ENCODE measurements at regions not wholly inside any gene's neighbourhood (a gene's known extent, or its start where the extent isn't known, plus 50 kb on each side); places are given as distances from the start of the nearest gene placed in this dataset.
A peak's percentile ranks its signal among the peaks of the same experiment; 100 is the strongest.

DNA sequence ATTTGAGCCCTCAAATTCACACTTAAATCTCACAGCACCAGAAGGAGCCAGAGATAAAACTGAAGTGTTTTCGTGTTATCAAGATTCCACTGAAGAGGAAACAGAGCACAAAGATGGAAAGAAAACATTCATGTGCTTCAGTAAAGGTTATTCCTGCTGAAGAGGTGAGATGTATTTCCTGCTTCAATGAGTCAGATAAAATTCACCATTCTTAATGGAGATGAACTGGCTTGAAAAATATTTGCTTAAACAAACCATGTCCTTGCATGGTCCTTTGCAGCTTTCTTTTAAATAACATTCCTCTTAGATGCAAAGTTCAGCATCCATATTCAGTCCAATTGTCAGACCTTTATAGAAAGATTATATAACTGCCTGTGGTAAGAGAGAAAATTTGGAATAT is 294.2 kb downstream of the IPMK start:
- TF ChIP-seq, protein P1, sequence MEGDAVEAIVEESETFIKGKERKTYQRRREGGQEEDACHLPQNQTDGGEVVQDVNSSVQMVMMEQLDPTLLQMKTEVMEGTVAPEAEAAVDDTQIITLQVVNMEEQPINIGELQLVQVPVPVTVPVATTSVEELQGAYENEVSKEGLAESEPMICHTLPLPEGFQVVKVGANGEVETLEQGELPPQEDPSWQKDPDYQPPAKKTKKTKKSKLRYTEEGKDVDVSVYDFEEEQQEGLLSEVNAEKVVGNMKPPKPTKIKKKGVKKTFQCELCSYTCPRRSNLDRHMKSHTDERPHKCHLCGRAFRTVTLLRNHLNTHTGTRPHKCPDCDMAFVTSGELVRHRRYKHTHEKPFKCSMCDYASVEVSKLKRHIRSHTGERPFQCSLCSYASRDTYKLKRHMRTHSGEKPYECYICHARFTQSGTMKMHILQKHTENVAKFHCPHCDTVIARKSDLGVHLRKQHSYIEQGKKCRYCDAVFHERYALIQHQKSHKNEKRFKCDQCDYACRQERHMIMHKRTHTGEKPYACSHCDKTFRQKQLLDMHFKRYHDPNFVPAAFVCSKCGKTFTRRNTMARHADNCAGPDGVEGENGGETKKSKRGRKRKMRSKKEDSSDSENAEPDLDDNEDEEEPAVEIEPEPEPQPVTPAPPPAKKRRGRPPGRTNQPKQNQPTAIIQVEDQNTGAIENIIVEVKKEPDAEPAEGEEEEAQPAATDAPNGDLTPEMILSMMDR (IDR thresholded peaks at IDR 0.05; ENCODE audit: low read length, missing control alignments): no peak
- H3K4me3 ChIP-seq (replicated peaks; ENCODE audit: low read depth, low read length): no peak overlapping the region
- DNase-seq (ENCODE audit: low read depth): no peak

DNA sequence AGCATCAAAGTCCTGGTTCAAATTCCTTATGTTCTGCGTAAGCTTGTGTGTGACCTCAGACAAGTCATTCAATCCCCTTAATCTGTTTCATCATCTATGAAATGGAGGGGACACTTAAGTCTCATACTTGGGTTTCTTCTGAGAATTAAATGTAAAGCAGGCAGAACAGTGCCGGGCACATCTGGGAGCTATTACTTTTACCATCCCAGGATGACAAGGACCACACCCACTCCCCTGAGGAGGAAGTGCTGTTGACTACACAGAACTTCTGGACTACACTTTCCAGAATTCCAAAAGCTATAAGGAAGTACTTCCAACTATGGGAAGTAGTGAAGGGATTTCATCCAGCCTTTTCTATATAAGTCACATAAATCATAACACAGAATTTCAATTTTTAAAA is 294.9 kb downstream of the IPMK start:
- TF ChIP-seq, protein P1 (IDR thresholded peaks at IDR 0.05; ENCODE audit: low read length, missing control alignments): no peak
- DNase-seq (ENCODE audit: low read depth): no peak
- no peak overlapping the region for H3K4me3 ChIP-seq (replicated peaks; ENCODE audit: low read depth, low read length)

DNA sequence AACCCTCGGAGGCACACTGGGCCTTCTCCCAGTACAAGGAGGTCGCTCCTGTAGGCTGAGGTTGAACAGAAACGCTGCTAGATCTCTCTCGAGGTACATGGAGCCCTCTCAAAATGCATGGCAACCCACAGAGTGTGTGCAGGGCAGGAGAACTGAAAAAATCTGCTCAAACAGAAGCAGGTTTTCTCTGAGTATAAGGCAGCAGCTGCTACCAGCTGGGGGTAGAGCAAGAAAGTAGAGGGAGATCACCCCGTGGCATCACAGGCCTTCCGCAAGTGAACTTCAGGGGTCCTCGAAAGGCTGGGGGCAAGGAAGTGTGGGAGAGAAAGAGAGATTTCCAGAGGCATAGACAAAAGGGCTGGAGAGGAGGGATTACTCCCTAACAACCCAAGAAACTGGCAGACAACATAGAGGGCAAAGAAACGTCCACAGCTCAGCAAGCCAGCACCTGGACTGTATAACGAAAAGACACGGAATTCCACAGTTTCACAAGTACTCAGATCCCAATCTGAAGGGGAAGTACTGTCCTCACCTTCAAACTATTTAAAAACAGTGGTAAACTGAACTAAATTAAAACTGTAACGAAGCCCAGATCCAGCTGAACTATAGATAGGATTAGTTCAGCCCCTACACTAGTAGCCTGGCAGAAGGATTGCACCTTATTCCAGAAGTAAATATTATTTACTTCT is 299.2 kb downstream of the IPMK start:
- TF ChIP-seq, protein P1 (IDR thresholded peaks at IDR 0.05; ENCODE audit: low read length, missing control alignments): no peak
- DNase-seq (ENCODE audit: low read depth): no peak
- H3K4me3 ChIP-seq (replicated peaks; ENCODE audit: low read depth, low read length): no peak overlapping the region

DNA sequence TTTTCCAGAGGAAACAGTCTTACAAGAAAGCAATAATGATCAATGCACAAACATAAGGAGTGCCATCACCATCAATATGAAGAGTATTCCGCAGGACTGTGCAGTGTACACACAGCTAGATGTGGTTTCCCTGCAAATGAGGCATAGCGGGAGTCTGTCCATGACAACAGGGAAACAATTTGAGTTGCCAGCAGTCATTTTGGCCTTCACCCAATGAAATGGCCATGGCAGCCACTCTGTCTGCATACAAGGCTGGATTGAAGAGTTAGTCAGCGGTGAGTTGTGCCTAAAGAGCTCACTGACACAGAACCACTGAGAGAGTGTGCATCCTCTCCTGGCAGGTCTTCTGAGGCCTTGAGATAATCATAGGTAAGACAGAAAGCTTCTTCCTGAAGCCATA is 303.3 kb downstream of the IPMK start:
- TF ChIP-seq, protein P1 (IDR thresholded peaks at IDR 0.05; ENCODE audit: low read length, missing control alignments): no peak
- DNase-seq (ENCODE audit: low read depth): peak; percentile 42
- no peak overlapping the region for H3K4me3 ChIP-seq (replicated peaks; ENCODE audit: low read depth, low read length)

DNA sequence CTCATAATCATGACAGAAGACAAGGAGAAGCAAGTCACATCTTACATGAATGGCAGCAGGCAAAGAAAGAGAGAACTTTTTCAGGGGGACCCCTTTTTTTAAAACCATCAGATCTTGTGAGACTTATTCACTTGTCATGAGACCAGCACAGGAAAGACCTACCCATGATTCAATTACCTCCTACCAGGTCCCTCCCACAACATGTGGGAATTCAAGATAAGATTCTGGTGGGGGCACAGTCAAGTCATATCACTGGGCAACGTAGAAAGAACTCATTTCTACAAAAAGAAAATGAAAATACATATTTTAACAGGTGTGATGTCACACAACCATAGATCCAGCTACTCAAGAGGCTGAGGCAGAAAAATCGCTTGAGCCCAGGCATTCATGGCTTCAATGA is 304.1 kb downstream of the IPMK start:
- TF ChIP-seq, protein P1 (IDR thresholded peaks at IDR 0.05; ENCODE audit: low read length, missing control alignments): no peak
- H3K4me3 ChIP-seq (replicated peaks; ENCODE audit: low read depth, low read length): no peak overlapping the region
- no peak for DNase-seq (ENCODE audit: low read depth)

DNA sequence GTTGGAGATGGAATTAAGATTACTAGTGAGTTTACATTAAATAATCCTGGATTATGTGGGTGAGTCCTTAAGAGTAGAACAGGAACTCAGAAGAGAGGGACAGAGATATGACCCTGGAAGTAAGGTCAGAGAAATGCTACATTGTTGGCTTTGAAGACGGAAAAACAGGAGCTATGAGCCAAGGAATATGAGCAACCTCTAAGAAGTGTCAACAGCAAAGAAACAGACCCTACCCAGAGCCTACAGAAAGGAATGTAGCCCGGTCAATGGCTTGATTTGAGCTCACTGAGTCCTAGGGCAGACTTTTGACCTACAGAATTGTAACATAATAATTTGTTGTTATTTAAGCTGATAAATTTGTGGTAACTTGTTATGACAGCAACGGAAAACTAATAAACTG is 304.9 kb downstream of the IPMK start:
- no peak for DNase-seq (ENCODE audit: low read depth)
- H3K4me3 ChIP-seq (replicated peaks; ENCODE audit: low read depth, low read length): no peak overlapping the region
- TF ChIP-seq, protein P1 (IDR thresholded peaks at IDR 0.05; ENCODE audit: low read length, missing control alignments): no peak

DNA sequence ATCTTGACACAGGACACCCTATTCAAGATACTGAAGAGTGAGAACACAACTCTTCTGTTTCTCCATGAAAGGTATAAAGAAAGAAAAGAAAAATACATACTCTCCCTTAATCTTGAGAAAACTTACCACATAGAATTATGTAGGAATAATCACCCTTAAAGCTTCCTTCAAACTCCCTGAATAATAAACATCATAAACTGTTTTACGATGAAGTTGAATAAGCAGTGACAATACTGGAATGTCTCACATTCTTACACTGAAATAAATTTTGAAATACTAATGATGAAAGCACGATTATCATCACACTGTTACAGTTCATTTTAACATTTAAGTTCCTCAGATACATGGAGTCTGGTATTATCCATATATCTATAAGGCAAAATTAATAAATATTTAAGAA is 306.2 kb downstream of the IPMK start:
- TF ChIP-seq, protein P1 (IDR thresholded peaks at IDR 0.05; ENCODE audit: low read length, missing control alignments): no peak

More for the DNA sequence above, 306.2 kb downstream of the IPMK start:
- DNase-seq (ENCODE audit: low read depth): no peak
- no peak overlapping the region for H3K4me3 ChIP-seq (replicated peaks; ENCODE audit: low read depth, low read length)
